H9 (cell line): ENCODE measurements at regions not wholly inside any gene's neighbourhood (a gene's known extent, or its start where the extent isn't known, plus 50 kb on each side); places are given as distances from the start of the nearest gene placed in this dataset.

ENCODE experiments used
- DNase-seq: peaks from one replicate; pipeline ENCODE4 v3.0.0-alpha.2; 2017
- H2AFZ ChIP-seq: one replicate; pipeline ENCODE4 v1.6.1; 2013; ENCODE audit warnings: mild to moderate bottlenecking, low read length, control low read depth, moderate library complexity
- H2AK5ac ChIP-seq: 2 replicates; pipeline ENCODE4 v1.6.1; 2013; ENCODE audit warnings: low read length, control low read depth, mixed read lengths; ENCODE audit not compliant: insufficient read length
- H2BK120ac ChIP-seq: one replicate; pipeline ENCODE4 v1.6.1; 2013; ENCODE audit warnings: low read depth, mild to moderate bottlenecking, low read length, control low read depth, inconsistent platforms; ENCODE audit not compliant: poor library complexity, severe bottlenecking
- H2BK12ac ChIP-seq: 2 replicates; pipeline ENCODE4 v1.6.1; 2013; ENCODE audit warnings: low read length, control low read depth, mixed read lengths, low read depth; ENCODE audit not compliant: insufficient read length
- H2BK15ac ChIP-seq: 2 replicates; pipeline ENCODE4 v1.6.1; 2013; ENCODE audit warnings: low read depth, low read length, control low read depth
- H2BK20ac ChIP-seq: one replicate; pipeline ENCODE4 v1.6.1; 2013; ENCODE audit warnings: low read depth, mild to moderate bottlenecking, low read length, control low read depth, inconsistent platforms; ENCODE audit not compliant: poor library complexity, severe bottlenecking
- H2BK5ac ChIP-seq: 2 replicates; pipeline ENCODE4 v1.6.1; 2013; ENCODE audit warnings: low read length, control low read depth, mixed read lengths; ENCODE audit not compliant: insufficient read length
- H3K14ac ChIP-seq: 2 replicates; pipeline ENCODE4 v1.6.1; 2013; ENCODE audit warnings: low read length, control low read depth; ENCODE audit not compliant: insufficient read depth
- H3K18ac ChIP-seq: 2 replicates; pipeline ENCODE4 v1.6.1; 2013; ENCODE audit warnings: low read depth, mild to moderate bottlenecking, mixed read lengths, low read length, control low read depth; ENCODE audit not compliant: insufficient read length
- H3K23ac ChIP-seq: 2 replicates; pipeline ENCODE4 v1.6.1; 2013; ENCODE audit warnings: low read length, control low read depth, mixed read lengths, low read depth; ENCODE audit not compliant: insufficient read length
- H3K23me2 ChIP-seq: 2 replicates; pipeline ENCODE4 v1.6.1; 2013; ENCODE audit warnings: low read depth, mild to moderate bottlenecking, mixed read lengths, low read length, control low read depth; ENCODE audit not compliant: insufficient read length, poor library complexity, severe bottlenecking
- H3K27ac ChIP-seq: 2 replicates; pipeline ENCODE4 v1.5.1; 2013; ENCODE audit warnings: low read length, control low read depth, mixed read lengths, low read depth; ENCODE audit not compliant: insufficient read length
- H3K27me3 ChIP-seq: 2 replicates; pipeline ENCODE4 v1.6.1; 2013; ENCODE audit warnings: low read length, control low read depth, inconsistent platforms; ENCODE audit not compliant: insufficient read depth
- H3K4ac ChIP-seq: 2 replicates; pipeline ENCODE4 v1.6.1; 2013; ENCODE audit warnings: low read depth, mild to moderate bottlenecking, control low read depth, inconsistent platforms, low read length, moderate library complexity
- H3K4me1 ChIP-seq: 2 replicates; pipeline ENCODE4 v1.6.1; 2013; ENCODE audit warnings: low read length, control low read depth, inconsistent platforms; ENCODE audit not compliant: insufficient read depth
- H3K4me2 ChIP-seq: 2 replicates; pipeline ENCODE4 v1.6.1; 2013; ENCODE audit warnings: low read length, control low read depth, mixed read lengths; ENCODE audit not compliant: insufficient read length, insufficient read depth
- H3K56ac ChIP-seq: 2 replicates; pipeline ENCODE4 v1.6.1; 2013; ENCODE audit warnings: low read depth, mild to moderate bottlenecking, mixed read lengths, low read length, control low read depth; ENCODE audit not compliant: insufficient read length
- H3K79me1 ChIP-seq: 2 replicates; pipeline ENCODE4 v1.6.1; 2013; ENCODE audit warnings: low read depth, mild to moderate bottlenecking, moderate library complexity, low read length, control low read depth, inconsistent platforms; ENCODE audit not compliant: insufficient read depth, poor library complexity, severe bottlenecking
- H3K79me2 ChIP-seq: 2 replicates; pipeline ENCODE4 v1.6.1; 2013; ENCODE audit warnings: low read length, control low read depth, inconsistent platforms; ENCODE audit not compliant: insufficient read depth
- H3K9ac ChIP-seq: 2 replicates; pipeline ENCODE4 v1.6.1; 2013; ENCODE audit warnings: low read length, control low read depth, mixed read lengths; ENCODE audit not compliant: insufficient read length; ENCODE audit errors: extremely low read depth
- H3K9me3 ChIP-seq: one replicate; pipeline ENCODE4 v1.6.1; 2013; ENCODE audit warnings: low read depth, low read length, inconsistent platforms; ENCODE audit not compliant: control insufficient read depth
- H3T11ph ChIP-seq: one replicate; pipeline ENCODE4 v1.6.1; 2013; ENCODE audit warnings: mild to moderate bottlenecking, low read length, control low read depth, inconsistent platforms
- H4K20me1 ChIP-seq: one replicate; pipeline ENCODE4 v1.6.1; 2013; ENCODE audit not compliant: control insufficient read depth, insufficient read length, insufficient read depth
- H4K5ac ChIP-seq: 2 replicates; pipeline ENCODE4 v1.6.1; 2013; ENCODE audit warnings: low read depth, mild to moderate bottlenecking, mixed read lengths, low read length, control low read depth; ENCODE audit not compliant: insufficient read length
- H4K8ac ChIP-seq: replicated peaks from 2 replicates; pipeline ENCODE4 v1.6.1; 2013; ENCODE audit warnings: low read length, control low read depth, mixed read lengths, low read depth; ENCODE audit not compliant: insufficient read length
- H4K91ac ChIP-seq: 2 replicates; pipeline ENCODE4 v1.6.1; 2013; ENCODE audit warnings: low read depth, mild to moderate bottlenecking, moderate library complexity, mixed read lengths, low read length, control low read depth; ENCODE audit not compliant: insufficient read length
- H3K27ac Mint-ChIP-seq, 3 experiments: 2 replicates in 2 of 3; 3 replicates in 1 of 3; pipeline ENCODE4 v1.8.0; 2020 to 2021; ENCODE audit warnings: mixed read lengths in 3 of 3, mild to moderate bottlenecking in 1 of 3, moderate library complexity in 1 of 3
- H3K27me3 Mint-ChIP-seq: 2 replicates; pipeline ENCODE4 v1.8.0; 2021; ENCODE audit warnings: low read depth, mild to moderate bottlenecking, moderate library complexity, mixed read lengths
- H3K36me3 Mint-ChIP-seq, 3 experiments: 2 replicates in 2 of 3; 3 replicates in 1 of 3; pipeline ENCODE4 v1.8.0; 2020 to 2021; ENCODE audit warnings: low read depth in 3 of 3, mixed read lengths in 3 of 3; ENCODE audit not compliant: insufficient read depth in 1 of 3
- H3K4me1 Mint-ChIP-seq, 2 experiments: 2 replicates each; pipeline ENCODE4 v1.8.0; 2020; ENCODE audit warnings: mixed read lengths in 2 of 2
- H3K4me3 Mint-ChIP-seq, 2 experiments: 2 replicates in 1 of 2; 3 replicates in 1 of 2; pipeline ENCODE4 v1.8.0; 2020 to 2021; ENCODE audit warnings: mild to moderate bottlenecking in 2 of 2, mixed read lengths in 2 of 2, moderate library complexity in 1 of 2
- H3K9me3 Mint-ChIP-seq, 2 experiments: 2 replicates in 1 of 2; 3 replicates in 1 of 2; pipeline ENCODE4 v1.8.0; 2020; ENCODE audit warnings: mild to moderate bottlenecking in 2 of 2, mixed read lengths in 2 of 2, moderate library complexity in 1 of 2
- WGBS: extraction: QIAGEN DNeasy Blood & Tissue Kit; methylation state at CpG from one replicate; pipeline ENCODE4 v1.1.7; 2013; ENCODE audit warnings: missing lambda C conversion rate, low lambda C conversion rate, mixed read lengths; ENCODE audit not compliant: insufficient read length; ENCODE audit errors: extremely low coverage; 5-methylcytosine and 5-hydroxymethylcytosine counted together
- TF ChIP-seq, protein P1 (sequence below): fragments of 200-600 bp; sonication (generic); conservative IDR thresholded peaks from 3 replicates; pipeline ENCODE4 v1.8.0; 2021; ENCODE audit warnings: antibody characterized with exemption, mild to moderate bottlenecking

DNA sequence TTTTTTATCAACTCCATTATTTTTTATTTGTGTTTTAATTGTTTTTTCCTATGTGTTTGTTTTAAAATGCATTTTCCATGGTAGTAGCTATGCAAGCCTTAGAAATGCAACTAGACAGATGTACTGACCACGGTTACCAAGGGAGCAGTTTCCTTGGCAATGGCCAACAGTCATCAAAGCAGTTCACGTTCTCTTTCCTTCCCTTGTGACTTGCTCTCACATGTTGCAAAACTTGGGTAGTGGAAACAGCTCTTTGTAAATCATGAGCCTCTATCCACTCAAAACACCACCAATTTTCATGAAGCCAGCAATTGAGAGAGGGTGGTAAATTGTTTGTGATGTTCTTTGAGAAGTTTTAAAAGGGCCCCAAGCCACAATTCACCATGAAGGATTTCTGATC lies 499.4 kb upstream of the MDFIC2 start:
- no peak overlapping the region for H2BK15ac ChIP-seq
- H3K4me2 ChIP-seq, result no peak overlapping the region
- H3K4me1 ChIP-seq, result no peaks in the 10 kb centered on the region
- Mint-ChIP-seq H3K27me3 (no peaks in the 10 kb centered on the region), H3K9me3 (peaks cover 10% of the 10 kb centered on the region in 2 experiments; a peak in 4 of 5 replicates), H3K4me1 (no peaks in the 10 kb centered on the region), H3K36me3 (peaks cover 0 to 11% (median 5%) of the 10 kb centered on the region in 3 experiments; a peak in 4 of 7 replicates), H3K4me3 (no peak overlapping the region), H3K27ac (no peak overlapping the region)
- no peak overlapping the region for H4K8ac ChIP-seq
- no peak overlapping the region for H3K9ac ChIP-seq
- no peaks in the 10 kb centered on the region for H3K23me2 ChIP-seq
- H3K79me1 ChIP-seq, result no peaks in the 10 kb centered on the region
- no peak overlapping the region for H2BK12ac ChIP-seq
- no peak overlapping the region for H2AK5ac ChIP-seq
- TF ChIP-seq, protein P1, sequence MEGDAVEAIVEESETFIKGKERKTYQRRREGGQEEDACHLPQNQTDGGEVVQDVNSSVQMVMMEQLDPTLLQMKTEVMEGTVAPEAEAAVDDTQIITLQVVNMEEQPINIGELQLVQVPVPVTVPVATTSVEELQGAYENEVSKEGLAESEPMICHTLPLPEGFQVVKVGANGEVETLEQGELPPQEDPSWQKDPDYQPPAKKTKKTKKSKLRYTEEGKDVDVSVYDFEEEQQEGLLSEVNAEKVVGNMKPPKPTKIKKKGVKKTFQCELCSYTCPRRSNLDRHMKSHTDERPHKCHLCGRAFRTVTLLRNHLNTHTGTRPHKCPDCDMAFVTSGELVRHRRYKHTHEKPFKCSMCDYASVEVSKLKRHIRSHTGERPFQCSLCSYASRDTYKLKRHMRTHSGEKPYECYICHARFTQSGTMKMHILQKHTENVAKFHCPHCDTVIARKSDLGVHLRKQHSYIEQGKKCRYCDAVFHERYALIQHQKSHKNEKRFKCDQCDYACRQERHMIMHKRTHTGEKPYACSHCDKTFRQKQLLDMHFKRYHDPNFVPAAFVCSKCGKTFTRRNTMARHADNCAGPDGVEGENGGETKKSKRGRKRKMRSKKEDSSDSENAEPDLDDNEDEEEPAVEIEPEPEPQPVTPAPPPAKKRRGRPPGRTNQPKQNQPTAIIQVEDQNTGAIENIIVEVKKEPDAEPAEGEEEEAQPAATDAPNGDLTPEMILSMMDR, result no peak
- H3K14ac ChIP-seq, result no peak overlapping the region
- no peak overlapping the region for H3K27ac ChIP-seq
- H2BK5ac ChIP-seq, result no peak overlapping the region
- no peak overlapping the region for H2AFZ ChIP-seq
- no peak for DNase-seq
- H3K79me2 ChIP-seq, result no peaks in the 10 kb centered on the region
- H3K4ac ChIP-seq, result no peak overlapping the region
- no peak overlapping the region for H2BK120ac ChIP-seq
- no peak overlapping the region for H2BK20ac ChIP-seq
- H4K5ac ChIP-seq, result no peak overlapping the region
- H3K27me3 ChIP-seq, result no peaks in the 10 kb centered on the region
- no peak overlapping the region for H3T11ph ChIP-seq
- H3K9me3 ChIP-seq, result no peaks in the 10 kb centered on the region
- no peak overlapping the region for H3K56ac ChIP-seq
- H4K91ac ChIP-seq, result no peak overlapping the region
- no CpG with 5 or more reads among the region's 2 CpGs for WGBS
- no peak overlapping the region for H3K18ac ChIP-seq
- no peaks in the 10 kb centered on the region for H4K20me1 ChIP-seq
- no peak overlapping the region for H3K23ac ChIP-seq
